HG03135 (cell line): ENCODE measurements at regions not wholly inside any gene's neighbourhood (a gene's known extent, or its start where the extent isn't known, plus 50 kb on each side); places are given as distances from the start of the nearest gene placed in this dataset.
"Not testable (repeated sequence)": the region's sequence is repeated elsewhere in the genome, so short reads cannot be mapped to it uniquely, and the experiment has no call there.

Experiments used
- ATAC-seq: cut with Tn5 transposase; IDR thresholded peaks from one replicate; pipeline ENCODE4 v1.9.1; 2021; ENCODE audit warnings: mild to moderate bottlenecking, moderate library complexity; ENCODE audit not compliant: unreplicated experiment

GRCh38 chr20:19834287-19834686 lies 76.2 kb downstream of the RIN2 start:
- no peak for ATAC-seq

GRCh38 chr20:19834783-19835182 lies 76.7 kb downstream of the RIN2 start:
- ATAC-seq: no peak

- no peak for ATAC-seq
Measured at GRCh38 chr20:19835533-19836222, 77.6 kb downstream of the RIN2 start.

DNA sequence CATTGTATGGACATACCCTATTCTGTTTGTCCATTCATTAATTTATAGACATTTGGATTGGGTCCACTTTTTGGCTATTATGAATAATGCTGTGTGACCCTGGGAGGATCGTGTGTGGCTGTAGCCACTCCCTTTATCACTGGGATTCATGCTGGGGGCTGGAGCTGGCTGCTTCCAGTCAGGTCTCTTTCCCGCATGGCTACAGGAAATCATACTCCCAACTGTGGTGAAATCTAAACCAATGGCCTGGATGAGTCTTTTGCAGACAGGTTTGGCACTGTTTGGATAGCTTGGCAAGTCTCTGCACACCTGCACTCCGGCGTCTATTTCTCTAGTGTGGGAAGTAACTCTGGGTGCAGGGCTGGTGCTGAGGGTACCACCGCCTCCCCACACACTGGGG lies 80.4 kb downstream of the RIN2 start:
- ATAC-seq: no peak

- no peak for ATAC-seq
Measured at GRCh38 chr20:19839053-19839452, 81.0 kb downstream of the RIN2 start.

- ATAC-seq: no peak
Measured at GRCh38 chr20:19840111-19840710, 82.2 kb downstream of the RIN2 start.

DNA sequence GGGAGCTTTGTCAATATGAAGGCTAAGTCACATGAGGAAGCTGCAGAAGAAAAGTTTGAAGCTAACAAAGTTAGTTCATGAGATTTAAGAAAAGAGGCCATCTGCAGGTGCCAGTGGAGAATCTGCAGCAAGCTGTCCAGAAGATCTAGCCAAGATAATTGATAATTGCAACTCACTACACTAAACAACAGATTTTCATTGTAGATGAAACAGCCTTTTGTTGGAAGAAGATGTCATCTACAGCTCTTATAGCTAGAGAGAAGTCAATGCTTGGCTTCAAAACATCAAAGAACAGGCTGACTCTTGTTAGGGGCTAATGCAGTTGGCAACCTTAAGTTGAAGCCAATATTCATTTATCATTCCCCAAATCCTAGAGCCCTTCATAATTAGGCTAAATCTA lies 83.7 kb downstream of the RIN2 start:
- ATAC-seq: no peak

- not testable (repeated sequence) for ATAC-seq
Measured at GRCh38 chr20:19844850-19845249, 86.8 kb downstream of the RIN2 start.

DNA sequence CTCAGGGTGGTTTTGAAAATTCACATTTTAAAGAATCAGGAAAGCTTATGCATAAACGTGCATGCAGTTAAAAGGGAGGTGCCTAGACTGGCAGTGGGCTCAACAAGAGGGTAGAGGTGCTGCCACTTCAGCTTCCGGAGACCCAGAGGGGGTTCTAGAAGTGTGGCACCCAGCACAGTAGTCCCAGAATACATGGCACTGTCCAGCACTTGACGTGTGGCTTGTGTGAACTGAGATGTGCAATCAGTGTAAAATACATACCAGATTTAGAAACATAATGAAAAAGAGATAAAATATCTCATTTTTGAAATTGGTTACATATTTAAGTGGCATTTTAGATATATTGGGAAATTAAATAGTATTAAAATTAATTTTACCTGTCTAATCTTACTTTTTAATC lies 89.3 kb downstream of the RIN2 start:
- no peak for ATAC-seq

- no peak for ATAC-seq
Measured at GRCh38 chr20:19849341-19850197, 91.5 kb downstream of the RIN2 start.

- no peak for ATAC-seq
Measured at GRCh38 chr20:19850198-19850533, 92.1 kb downstream of the RIN2 start.

DNA sequence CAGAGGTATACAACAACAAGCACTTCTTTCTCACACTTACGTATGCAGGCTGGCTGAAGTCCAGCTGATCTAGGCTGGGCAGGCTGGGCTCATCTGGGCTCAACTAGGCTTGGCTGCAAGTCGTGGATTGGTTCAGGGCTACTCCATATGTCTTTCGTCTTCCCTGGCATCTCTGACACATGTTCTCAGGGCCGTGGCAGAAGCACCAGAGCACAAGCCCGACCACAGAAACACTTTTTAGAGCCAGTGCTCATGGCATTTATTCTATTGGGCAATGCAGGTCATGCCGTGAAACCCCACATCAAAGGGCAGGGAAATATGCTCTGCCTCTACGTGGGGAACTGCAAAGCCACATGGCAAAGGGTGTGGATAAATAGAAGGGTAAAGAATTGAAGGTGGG lies 93.8 kb downstream of the RIN2 start:
- no peak for ATAC-seq

DNA sequence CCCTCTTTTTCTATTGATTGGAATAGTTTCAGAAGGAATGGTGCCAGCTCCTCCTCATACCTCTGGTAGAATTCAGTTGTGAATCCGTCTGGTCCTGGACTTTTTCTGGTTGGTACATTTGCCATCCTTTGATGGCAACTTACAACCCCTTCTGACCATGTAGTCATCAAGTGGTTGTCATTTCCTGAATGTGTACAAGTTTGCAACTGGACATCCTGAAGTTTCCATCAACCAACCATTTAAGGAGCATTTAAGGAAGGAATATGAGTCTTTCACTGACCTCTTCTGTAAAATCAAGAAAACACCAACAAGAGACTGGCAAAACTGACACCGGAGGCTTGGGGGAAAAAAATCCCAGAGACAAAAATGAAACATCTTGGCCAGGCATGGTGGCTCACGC lies 97.4 kb downstream of the RIN2 start:
- ATAC-seq: no peak

GRCh38 chr20:19858466-19859371 lies 100.7 kb downstream of the RIN2 start:
- no peak for ATAC-seq

DNA sequence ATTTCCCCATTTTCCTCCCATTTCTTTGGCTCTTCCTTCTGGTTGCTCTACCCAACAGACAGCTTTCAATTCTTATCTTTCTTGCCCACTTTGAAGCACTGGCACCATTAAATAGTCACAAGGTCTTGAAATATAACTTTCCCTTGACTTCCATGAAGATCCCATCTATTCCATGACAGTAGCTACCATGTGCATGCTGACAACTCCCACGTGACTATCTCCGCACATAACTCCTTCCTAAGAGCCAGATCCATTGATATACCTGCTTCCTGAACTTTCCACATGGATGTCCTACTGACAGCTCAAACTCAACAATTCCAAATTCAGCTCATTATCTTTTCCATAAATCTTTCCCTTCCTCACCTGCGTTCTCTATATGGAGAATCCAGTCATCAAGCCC lies 101.4 kb downstream of the RIN2 start:
- ATAC-seq: no peak

GRCh38 chr20:19860737-19861136 lies 102.7 kb downstream of the RIN2 start:
- no peak for ATAC-seq

DNA sequence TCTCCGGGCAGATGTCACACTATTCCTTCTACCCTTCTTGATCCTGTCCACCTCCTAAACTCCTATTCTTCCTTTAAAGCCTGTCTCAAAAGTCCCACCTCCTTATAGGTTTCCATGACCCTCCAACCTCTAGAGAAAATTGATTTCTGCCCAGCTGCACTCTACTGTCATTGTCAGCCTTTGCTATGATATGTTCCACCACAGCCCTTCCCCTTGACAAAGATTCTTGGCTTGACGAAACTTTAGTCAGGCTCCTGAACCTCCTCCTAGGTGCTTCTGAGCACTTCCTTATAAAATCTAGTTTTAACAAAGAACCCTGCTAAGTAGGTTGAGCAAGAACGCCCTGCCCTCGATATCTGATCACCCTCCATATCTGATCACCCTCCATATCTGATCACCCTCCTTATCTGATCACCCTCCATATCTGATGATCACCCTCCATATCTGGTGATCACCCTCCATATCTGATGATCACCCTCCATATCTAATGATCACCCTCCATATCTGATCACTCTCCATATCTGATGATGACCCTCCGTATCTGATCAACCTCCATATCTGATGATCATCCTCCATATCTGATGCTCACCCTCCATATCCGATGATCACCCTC lies 103.2 kb downstream of the RIN2 start:
- no peak for ATAC-seq

DNA sequence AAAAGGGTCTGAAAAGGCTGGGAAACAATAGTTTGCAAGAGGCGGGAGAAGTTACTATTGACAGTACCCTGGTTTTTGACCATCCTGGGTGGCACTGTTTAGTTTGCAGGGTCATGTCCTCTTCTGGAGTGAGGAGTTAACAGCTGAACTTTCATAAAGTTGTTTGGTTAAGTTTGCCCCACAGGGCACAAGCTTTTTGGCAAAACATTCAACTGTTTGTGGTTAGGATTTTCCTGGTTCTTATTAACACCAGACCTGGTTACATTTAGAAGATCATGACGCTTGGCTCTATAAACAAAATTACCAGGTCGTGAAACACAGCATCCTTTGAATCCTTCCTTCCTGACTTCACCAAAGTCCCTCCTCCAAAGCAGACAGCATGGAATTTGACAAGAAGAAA lies 106.1 kb downstream of the RIN2 start:
- no peak for ATAC-seq

DNA sequence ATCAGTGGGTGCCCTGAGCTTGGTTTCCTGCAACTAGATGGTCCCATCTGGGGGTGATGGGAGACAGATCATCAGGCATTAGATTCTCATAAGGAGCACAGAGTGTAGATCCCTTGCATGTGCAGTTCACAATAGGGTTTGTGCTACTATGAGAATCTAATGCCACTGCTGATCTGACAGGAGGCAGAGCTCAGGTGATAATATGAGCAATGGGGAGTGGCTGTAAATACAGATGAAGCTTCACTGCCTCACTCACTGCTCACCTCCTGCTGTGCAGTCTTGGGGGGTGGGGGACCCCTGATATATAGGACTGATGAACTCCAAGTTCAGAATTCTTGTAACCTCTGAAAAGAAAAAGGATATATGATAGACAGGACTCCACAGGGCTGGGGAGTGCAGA lies 108.0 kb downstream of the RIN2 start:
- no peak for ATAC-seq

DNA sequence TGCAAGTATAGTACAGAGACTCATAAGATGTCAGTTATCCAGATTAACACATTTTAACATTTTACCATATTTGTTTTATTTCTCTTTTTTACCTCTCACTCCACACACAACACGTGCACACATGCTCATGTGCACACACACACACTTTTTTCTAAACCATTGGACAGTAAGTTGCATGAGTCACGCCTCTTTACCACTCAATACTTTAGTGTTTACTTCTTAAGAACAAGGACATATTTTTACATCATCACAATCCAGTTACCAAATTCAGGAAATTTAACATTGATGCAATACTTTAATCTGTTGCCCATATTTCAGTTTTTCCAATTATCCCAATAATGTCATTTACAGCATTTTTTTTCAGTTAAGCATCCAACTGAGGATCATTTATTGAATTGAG lies 109.0 kb downstream of the RIN2 start:
- no peak for ATAC-seq

DNA sequence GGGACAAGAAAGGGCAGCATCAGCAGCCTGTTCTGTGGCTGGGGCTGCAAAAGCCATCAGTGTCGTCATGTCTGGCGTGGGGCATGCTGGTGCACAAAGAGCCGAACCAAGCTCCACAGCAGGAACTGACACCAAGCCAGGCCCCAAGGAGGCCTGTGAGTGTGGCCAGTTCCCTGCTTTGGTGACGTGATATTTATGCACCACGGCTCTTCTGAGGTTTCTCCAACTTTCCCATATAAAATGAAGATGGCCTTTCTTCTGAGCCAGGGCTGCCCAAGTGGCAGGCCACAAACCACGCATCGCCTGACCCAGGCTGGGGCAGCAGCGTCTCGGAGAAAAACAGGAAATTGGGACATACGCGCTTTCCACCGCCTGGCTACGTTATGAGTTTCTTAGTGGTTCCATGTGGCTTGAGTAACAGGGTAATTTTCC lies 109.9 kb downstream of the RIN2 start:
- no peak for ATAC-seq
